ENCODE measurements at regions not wholly inside any gene's neighbourhood (a gene's known extent, or its start where the extent isn't known, plus 50 kb on each side); places are given as distances from the start of the nearest gene placed in this dataset.
"Not testable (repeated sequence)": the region's sequence is repeated elsewhere in the genome, so short reads cannot be mapped to it uniquely, and the experiment has no call there.

DNA sequence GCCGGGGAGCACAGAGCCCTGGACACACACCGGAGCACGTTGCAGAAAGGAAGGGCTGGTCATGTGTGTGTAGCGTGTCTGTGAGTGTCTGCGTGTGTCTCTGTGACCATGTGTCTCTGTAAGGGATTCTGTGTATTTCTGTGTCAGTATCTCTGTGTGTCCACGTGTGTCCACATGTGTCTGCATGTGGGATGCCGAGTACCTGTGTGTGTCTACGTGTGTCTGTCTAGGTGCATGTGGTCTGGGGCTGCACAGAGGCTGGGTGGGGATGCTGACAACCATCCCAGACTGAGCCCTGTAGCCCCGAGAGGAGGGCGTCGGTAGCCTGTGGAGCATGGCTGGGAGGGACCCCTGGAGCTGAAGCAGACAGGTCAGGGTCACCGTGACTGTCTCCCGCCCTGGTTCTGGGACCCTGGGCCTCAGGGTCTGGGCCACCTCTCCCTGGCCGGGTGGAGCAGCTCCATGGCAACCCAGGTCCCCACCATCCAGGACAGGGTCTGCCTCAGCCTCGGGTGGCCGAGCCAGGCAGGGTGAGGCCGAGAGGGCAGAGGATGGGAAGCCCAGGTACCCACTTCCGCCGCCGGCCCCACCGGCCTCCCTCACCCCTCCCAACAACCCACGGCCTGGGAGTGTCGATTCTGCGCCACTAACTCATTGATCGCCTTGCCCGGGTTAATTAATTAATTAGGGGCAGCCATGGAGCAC, 122.7 kb downstream of the FAM53A start:
- no peak for DNase-seq (ENCODE audit: low read depth)

- DNase-seq (ENCODE audit: low read depth) = no peak
These were observed 124.0 kb downstream of the FAM53A start for GRCh38 chr4:1559896-1560650.

- DNase-seq (ENCODE audit: low read depth) = no peak
These were observed 125.9 kb downstream of the FAM53A start for GRCh38 chr4:1558205-1558604.

DNA sequence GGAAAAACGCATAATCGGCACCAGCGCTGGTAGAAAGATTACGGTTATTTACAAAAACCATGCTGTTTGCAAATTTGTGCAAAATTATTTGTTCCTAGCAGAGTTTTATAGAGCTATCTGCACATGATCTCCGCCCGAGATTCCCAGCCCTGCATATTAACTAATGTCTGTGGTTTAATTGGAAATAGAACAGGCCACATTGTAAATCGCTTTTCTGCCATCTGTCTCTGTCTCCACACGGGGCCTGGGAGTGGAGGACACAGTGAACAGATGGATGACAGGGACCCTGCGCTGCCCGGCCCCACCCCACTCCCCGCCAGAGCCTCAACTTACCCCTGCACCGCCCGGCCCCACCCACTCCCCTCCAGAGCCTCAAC, 126.9 kb downstream of the FAM53A start:
- DNase-seq (ENCODE audit: low read depth) = no peak

DNA sequence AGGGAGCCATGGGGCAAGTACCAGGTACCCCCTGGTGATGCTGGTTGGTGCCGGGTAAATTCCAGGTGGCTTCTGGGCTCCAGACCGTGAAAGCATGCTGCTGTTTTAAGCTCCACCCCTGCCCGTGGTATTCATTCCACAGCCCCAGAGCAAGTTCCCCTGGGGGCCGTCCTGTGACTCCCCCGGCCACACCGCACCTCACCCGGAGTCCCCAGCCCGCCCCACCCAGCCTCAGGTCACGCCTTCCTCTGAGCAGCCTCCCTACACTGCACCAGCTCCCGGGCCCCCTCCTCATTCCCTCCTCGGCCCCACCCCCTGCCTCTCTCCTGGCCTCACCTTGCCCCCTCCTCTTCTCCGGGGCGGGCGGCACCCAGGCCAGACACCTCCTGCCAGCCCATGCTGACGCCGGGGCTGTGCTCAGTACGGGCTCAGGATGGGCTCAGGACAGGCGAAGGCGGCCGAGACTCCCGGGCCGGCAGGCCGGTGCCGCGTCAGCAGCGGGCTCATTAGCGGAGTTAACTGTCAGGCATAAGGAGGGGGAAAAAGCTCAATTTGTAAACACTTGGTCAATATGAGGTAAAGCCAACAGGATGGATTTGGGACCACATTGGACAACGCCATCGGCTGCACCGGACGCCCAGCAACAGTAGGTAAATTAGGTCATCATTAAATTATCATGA, 127.4 kb downstream of the FAM53A start:
- no peak for DNase-seq (ENCODE audit: low read depth)

GRCh38 chr4:1554876-1555265, 129.2 kb downstream of the FAM53A start:
- no peak for DNase-seq (ENCODE audit: low read depth)

- no peak for DNase-seq (ENCODE audit: low read depth)
These were observed 129.8 kb downstream of the FAM53A start for GRCh38 chr4:1554246-1554875.

DNA sequence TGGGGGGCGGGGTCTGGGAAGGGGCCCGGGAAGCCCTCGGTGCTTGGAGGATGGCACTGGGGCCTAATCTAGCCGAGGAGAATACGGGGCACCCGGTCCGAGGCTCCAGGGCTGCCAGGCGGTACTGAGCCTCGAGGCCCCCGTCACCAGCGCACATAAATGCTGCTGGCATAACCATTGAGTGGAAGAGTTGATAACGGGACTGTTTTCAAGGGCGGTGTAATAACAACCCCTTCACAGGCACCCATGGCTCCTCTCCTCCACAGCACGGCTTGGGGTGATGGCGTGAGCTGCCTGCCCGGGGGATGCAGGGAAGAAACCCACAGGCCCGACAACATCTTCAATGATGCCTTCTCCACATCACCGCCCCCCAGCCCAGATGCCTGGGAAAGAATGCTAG, 130.7 kb downstream of the FAM53A start:
- DNase-seq (ENCODE audit: low read depth) = no peak

- DNase-seq (ENCODE audit: low read depth) = no peak
These were observed 131.7 kb downstream of the FAM53A start for GRCh38 chr4:1552451-1552850.

GRCh38 chr4:1551211-1551610, 132.9 kb downstream of the FAM53A start:
- DNase-seq (ENCODE audit: low read depth) = no peak

GRCh38 chr4:1550122-1551070, 133.7 kb downstream of the FAM53A start:
- DNase-seq (ENCODE audit: low read depth) = no peak

DNA sequence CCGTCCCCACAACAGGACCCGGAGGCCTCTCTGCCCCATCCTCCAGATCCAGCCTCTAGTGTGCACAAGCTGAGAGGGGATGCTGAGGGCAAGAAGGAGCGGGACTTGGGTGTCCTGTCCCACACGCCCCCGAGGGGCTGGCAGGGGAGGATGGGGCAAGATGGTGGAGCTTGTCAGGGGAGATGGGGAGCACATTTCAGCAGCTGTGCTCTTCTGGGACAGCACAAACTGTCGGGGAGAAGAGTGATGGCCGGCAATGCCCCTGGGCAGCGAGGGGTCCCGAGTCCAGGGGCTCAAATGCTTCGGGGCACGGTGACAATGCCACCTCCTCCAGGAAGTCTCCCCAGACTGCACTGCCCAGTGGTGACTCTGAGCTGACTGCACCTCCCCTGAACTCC, 134.5 kb downstream of the FAM53A start:
- DNase-seq (ENCODE audit: low read depth) = no peak

GRCh38 chr4:1548827-1549637, 135.1 kb downstream of the FAM53A start:
- DNase-seq (ENCODE audit: low read depth) = not testable (repeated sequence)

DNA sequence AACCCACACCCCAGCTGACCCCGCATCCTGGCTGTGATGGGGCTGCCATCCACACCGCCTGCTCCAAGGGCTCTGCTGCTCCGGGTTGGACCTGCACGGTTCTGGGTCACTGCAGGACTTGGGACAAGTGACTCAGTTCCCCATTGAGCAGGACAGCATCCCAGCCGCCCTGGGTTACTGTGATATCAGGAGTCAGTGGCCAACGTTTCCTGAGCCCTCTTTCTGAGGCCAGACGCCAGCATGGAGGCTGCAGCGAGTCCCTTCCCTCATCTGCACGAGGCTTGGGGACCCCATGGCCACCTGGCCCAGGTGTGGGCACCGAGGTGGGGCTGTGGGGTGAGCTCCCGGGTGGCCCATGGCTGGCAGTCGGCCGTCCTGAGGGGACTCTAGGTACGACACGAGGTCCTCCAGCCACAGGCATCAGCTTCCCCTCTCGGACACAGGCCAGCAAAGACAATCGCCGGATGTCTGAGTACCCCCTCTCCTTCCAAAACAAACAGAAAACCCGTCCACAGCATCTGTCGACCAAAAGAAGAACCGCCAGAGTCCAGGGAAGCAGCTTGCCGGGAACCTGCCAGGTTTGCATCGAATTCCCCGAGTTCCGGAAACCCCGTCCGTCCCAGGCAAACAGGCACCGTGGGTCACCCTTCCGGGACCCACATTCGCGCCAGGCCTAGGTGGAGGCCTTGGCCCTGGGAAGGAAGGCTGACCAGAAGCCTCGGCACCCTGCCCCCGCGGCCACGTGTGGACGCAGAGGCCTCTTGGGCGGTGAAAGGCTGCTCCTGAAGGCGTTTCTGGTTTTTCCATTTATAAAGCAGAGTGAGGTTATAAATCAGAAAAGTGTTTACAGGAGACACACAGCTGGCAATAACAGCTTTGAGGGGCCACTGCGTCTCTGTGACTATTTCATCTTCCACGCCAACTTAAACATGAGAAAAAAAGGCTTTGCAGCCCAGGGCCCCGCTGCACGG, 136.0 kb downstream of the FAM53A start:
- no peak for DNase-seq (ENCODE audit: low read depth)

GRCh38 chr4:1547131-1547855, 136.8 kb downstream of the FAM53A start:
- no peak for DNase-seq (ENCODE audit: low read depth)

- no peak for DNase-seq (ENCODE audit: low read depth)
These were observed 138.6 kb upstream of the NKX1-1 start for GRCh38 chr4:1544861-1545281.

DNA sequence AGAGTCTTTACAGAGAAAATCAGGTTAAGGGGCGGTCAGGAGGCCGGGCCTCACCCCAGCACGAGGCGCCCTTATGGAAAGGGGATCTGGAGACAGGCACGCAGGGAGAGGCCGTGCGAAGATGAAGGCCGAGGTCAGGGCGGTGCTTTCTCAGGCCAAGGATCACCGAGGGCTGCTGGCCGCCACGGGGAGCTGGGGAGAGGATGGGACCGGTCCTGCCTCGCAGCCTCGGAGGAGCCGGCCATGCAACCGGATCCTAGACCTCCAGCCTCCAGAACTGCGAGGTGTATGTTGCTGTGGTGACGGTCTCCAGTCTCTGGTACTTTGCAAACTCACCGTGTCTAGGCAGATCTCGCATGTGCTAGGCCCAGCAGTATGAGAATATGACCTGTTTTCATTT, 138.2 kb upstream of the NKX1-1 start:
- DNase-seq (ENCODE audit: low read depth) = not testable (repeated sequence)

- DNase-seq (ENCODE audit: low read depth) = no peak
These were observed 137.7 kb upstream of the NKX1-1 start for GRCh38 chr4:1543976-1544375.

DNA sequence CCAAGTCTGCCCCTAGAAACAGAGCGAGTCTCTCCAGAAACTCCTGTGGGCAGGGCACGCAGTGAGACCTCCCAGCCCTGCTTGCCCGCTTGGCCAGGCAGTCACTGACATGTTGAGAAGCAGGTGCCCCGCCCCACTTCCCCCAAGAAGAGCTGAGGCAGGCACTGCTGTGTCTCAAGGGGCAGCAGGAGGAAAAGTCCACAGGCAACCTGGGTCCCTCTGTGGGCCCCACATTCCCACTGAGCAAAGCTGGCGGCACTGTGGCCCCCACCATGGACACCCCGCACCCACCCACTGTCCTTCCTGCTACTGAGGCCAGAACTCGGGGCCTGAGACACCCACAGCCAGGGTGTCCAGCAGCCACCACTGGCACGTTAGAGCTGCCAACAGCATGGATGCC, 137.3 kb upstream of the NKX1-1 start:
- no peak for DNase-seq (ENCODE audit: low read depth)
